ENCODE measurements at regions not wholly inside any gene's neighbourhood (a gene's known extent, or its start where the extent isn't known, plus 50 kb on each side); places are given as distances from the start of the nearest gene placed in this dataset.

DNA sequence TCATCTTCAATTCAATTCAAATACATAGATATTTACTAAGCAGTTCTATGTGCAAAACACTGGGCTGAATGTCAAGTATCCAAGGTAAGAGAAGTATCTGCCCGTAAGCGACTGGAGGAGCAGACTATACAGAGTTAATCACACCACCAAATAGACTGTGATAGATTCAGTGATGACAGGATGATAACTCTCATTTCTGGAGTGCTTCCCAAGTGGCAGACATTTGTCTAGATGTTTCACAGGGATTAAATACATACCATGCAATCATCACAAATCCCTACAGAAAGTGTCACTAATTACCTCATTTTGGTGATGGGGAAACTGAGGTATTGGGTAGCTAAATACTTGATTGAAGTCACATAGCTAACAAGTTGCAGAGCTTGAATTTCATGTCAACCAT lies 508.7 kb upstream of the TENM4 start:
- H3K4me1 ChIP-seq (ENCODE audit: control insufficient read depth in 1 of 2, insufficient read depth in 2 of 2, low read length in 2 of 2), result no peaks in the 10 kb centered on the region
- H3K4me3 ChIP-seq (ENCODE audit: low read depth in 1 of 2, low read length in 2 of 2), result no peak overlapping the region
- no peaks in the 10 kb centered on the region for H3K36me3 ChIP-seq (ENCODE audit: control insufficient read depth in 1 of 2, insufficient read depth in 2 of 2, low read length in 2 of 2)
- no peaks in the 10 kb centered on the region for H3K27me3 ChIP-seq (ENCODE audit: low read depth, low read length)
- no peaks in the 10 kb centered on the region for H3K9me3 ChIP-seq (ENCODE audit: control insufficient read depth in 1 of 2, low read length in 2 of 2)
- no peak overlapping the region for H3K27ac ChIP-seq (ENCODE audit: low read length)

DNA sequence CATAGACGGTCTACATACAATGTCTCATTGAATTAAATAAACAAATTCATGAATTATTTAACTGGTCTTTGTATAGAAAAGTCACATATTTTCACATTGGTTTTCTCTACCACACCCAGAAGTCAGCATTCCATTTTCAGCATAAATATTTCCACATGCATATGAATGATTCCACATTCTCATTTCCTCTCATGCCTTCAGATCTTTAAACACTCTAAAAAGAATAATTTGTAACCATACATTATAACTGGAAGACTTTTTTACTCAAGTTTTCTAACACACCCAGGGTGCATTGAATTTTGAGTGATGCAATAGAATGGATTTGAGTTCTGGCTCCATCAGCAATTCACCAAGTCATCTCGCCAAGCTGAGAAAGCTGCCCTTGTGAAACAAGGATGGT lies 501.8 kb upstream of the TENM4 start:
- Histone ChIP-seq H3K4me1 (ENCODE audit: control insufficient read depth in 1 of 2, insufficient read depth in 2 of 2, low read length in 2 of 2) (no peaks in the 10 kb centered on the region), H3K27me3 (ENCODE audit: low read depth, low read length) (no peaks in the 10 kb centered on the region), H3K36me3 (ENCODE audit: control insufficient read depth in 1 of 2, insufficient read depth in 2 of 2, low read length in 2 of 2) (no peaks in the 10 kb centered on the region), H3K9me3 (ENCODE audit: control insufficient read depth in 1 of 2, low read length in 2 of 2) (no peaks in the 10 kb centered on the region), H3K4me3 (ENCODE audit: low read depth in 1 of 2, low read length in 2 of 2) (no peak overlapping the region), H3K27ac (ENCODE audit: low read length) (no peak overlapping the region)

DNA sequence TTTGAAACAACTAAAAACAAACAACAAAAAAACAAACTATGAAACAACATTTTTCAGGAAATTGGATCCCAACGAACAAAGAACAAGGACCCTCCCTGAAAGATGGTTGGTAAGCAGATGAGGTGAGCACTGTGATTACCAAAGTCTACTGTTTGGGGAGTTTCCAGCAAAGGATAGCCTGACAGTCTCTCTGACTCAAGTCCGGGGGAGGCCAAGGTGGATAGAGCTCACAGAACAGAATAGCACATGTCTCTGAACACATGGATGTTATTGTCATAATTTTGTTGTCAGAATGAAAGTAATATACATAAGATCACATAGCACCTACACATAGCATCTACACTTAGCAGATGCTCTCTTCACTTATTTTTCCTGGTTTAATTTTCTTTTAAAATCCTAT lies 501.3 kb upstream of the TENM4 start:
- H3K9me3 ChIP-seq (ENCODE audit: control insufficient read depth in 1 of 2, low read length in 2 of 2), result no peaks in the 10 kb centered on the region
- no peaks in the 10 kb centered on the region for H3K4me1 ChIP-seq (ENCODE audit: control insufficient read depth in 1 of 2, insufficient read depth in 2 of 2, low read length in 2 of 2)
- no peak overlapping the region for H3K27ac ChIP-seq (ENCODE audit: low read length)
- no peak overlapping the region for H3K4me3 ChIP-seq (ENCODE audit: low read depth in 1 of 2, low read length in 2 of 2)
- no peaks in the 10 kb centered on the region for H3K36me3 ChIP-seq (ENCODE audit: control insufficient read depth in 1 of 2, insufficient read depth in 2 of 2, low read length in 2 of 2)
- no peaks in the 10 kb centered on the region for H3K27me3 ChIP-seq (ENCODE audit: low read depth, low read length)

DNA sequence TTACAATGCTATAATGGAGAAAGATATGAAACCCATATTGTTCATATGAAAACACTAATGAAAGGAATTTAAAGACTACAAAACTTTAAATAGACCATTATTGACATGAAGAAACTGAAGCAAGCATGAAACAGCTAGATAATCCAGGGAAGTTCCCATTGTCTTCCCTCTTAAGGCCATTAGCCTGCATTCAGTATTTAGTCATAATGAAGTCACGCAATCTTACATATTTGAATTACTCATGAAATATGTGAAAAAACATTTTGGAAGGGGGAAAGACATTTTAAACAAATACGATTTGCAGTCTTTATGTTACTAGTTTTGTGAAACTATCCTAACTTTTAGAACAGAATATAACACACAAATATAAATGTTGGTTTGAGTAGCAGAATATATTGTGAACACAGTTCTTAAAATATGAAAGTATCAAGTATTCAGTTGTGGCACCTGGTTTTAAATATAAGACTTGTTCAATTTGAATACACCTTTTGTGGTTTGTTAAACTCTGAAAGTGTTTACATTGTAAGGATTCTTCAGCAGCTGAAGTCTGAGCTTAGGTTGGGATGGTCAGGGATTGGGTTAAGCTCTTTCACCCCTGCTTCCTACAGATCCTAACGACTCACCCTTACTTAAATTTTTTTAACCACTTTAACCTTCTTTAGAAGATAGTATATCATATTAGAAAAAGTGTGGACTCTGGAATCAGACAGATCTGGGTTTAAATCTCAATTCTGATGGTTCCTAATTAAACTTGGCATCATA lies 500.3 kb upstream of the TENM4 start:
- Histone ChIP-seq H3K9me3 (ENCODE audit: control insufficient read depth in 1 of 2, low read length in 2 of 2) (no peaks in the 10 kb centered on the region), H3K36me3 (ENCODE audit: control insufficient read depth in 1 of 2, insufficient read depth in 2 of 2, low read length in 2 of 2) (no peaks in the 10 kb centered on the region), H3K27me3 (ENCODE audit: low read depth, low read length) (no peaks in the 10 kb centered on the region), H3K27ac (ENCODE audit: low read length) (no peak overlapping the region), H3K4me3 (ENCODE audit: low read depth in 1 of 2, low read length in 2 of 2) (no peak overlapping the region), H3K4me1 (ENCODE audit: control insufficient read depth in 1 of 2, insufficient read depth in 2 of 2, low read length in 2 of 2) (no peaks in the 10 kb centered on the region)

DNA sequence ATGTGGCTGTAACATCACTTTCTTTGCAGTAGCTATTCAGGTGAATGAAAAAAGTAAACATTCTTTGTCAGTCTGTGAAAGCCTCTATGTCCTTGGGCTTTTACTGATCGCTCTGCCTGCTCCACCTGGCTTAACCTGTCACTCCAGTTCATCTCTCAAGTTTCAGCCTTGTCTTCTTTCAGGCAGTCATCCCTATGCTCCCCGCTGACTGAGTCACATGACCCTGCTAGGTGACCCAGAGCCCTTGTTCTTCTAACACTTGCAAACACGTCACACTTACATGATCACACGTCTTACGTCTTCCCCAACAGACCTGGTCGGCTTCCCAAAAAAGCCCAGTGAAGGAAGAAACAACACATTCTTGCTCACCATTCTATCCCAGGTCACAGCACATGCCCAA lies 499.3 kb upstream of the TENM4 start:
- Histone ChIP-seq H3K36me3 (ENCODE audit: control insufficient read depth in 1 of 2, insufficient read depth in 2 of 2, low read length in 2 of 2) (no peaks in the 10 kb centered on the region), H3K27ac (ENCODE audit: low read length) (no peak overlapping the region), H3K4me1 (ENCODE audit: control insufficient read depth in 1 of 2, insufficient read depth in 2 of 2, low read length in 2 of 2) (no peaks in the 10 kb centered on the region), H3K9me3 (ENCODE audit: control insufficient read depth in 1 of 2, low read length in 2 of 2) (no peaks in the 10 kb centered on the region), H3K27me3 (ENCODE audit: low read depth, low read length) (no peaks in the 10 kb centered on the region), H3K4me3 (ENCODE audit: low read depth in 1 of 2, low read length in 2 of 2) (no peak overlapping the region)

DNA sequence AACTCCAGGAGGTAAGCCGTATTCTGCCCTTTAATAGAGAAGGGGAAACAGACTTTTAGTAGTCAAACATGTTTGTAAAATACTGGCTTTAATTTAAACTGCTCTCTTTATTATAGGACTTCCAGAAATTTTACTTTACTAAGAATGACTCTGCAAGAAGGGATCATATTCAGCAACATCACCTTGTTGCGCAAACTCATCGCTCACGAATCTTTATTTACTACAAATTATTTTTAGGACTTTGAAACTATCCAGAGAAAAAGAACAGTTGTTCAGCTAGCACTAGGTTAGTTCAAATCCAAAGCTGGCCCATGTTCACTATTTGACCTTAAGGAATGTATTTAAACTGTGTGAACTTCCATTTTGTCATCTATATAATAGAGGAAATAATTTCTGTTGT lies 498.3 kb upstream of the TENM4 start:
- Histone ChIP-seq H3K4me3 (ENCODE audit: low read depth in 1 of 2, low read length in 2 of 2) (no peak overlapping the region), H3K36me3 (ENCODE audit: control insufficient read depth in 1 of 2, insufficient read depth in 2 of 2, low read length in 2 of 2) (no peaks in the 10 kb centered on the region)

DNA sequence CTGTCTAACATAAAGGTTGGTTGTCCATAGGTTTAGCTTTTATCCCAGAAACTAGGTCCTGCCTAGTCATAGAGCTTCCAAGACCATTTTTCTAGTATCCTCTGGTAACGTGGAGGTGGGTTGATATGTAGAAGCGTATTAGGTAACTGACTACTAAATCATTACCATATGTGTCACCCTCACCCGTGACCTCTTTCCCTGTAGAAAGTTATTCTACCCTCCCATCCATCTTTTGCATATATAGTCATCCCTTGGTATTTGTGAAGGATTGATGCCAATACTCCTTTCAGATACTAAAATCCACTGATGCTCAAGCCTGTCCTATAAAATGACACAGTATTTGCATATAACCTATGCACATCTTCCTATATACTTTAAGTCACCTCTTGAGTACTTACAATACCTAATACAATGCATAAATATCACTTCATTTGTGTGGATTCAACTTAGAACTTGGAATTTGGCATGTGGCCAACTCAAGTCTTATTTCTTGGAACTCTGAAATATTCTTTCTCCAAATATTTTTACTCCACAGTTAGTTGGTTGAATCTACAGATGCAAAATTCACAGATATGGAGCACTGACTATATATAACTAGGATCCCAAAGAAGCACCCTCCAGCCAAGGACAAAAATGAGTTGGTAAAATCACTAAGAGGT lies 497.0 kb upstream of the TENM4 start:
- Histone ChIP-seq H3K36me3 (ENCODE audit: control insufficient read depth in 1 of 2, insufficient read depth in 2 of 2, low read length in 2 of 2) (no peaks in the 10 kb centered on the region), H3K9me3 (ENCODE audit: control insufficient read depth in 1 of 2, low read length in 2 of 2) (no peaks in the 10 kb centered on the region), H3K4me3 (ENCODE audit: low read depth in 1 of 2, low read length in 2 of 2) (no peak overlapping the region), H3K27me3 (ENCODE audit: low read depth, low read length) (no peaks in the 10 kb centered on the region), H3K4me1 (ENCODE audit: control insufficient read depth in 1 of 2, insufficient read depth in 2 of 2, low read length in 2 of 2) (no peaks in the 10 kb centered on the region), H3K27ac (ENCODE audit: low read length) (no peak overlapping the region)

More for the DNA sequence above, 498.3 kb upstream of the TENM4 start:
- Histone ChIP-seq H3K27ac (ENCODE audit: low read length) (no peak overlapping the region), H3K27me3 (ENCODE audit: low read depth, low read length) (no peaks in the 10 kb centered on the region), H3K9me3 (ENCODE audit: control insufficient read depth in 1 of 2, low read length in 2 of 2) (no peaks in the 10 kb centered on the region), H3K4me1 (ENCODE audit: control insufficient read depth in 1 of 2, insufficient read depth in 2 of 2, low read length in 2 of 2) (no peaks in the 10 kb centered on the region)

DNA sequence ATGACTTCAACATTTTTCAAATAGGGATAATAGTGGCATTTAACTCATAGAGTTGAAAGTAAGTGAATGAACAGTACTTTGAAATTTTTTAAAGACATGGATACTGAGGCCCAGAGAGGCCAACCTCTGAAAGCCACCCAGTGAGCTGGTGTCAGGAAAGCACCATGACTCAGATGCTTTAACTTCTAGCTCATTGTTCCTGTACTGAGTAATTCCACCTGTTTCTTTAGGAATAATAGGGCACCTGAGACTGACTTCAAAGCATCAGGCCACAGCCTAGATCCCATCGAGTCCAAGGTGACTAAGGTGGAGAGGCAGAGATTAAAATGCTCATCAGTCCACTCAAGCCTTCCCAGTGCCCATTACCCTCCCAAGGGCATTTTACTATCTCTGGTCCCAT lies 491.8 kb upstream of the TENM4 start:
- Histone ChIP-seq H3K27ac (ENCODE audit: low read length) (no peak overlapping the region), H3K9me3 (ENCODE audit: control insufficient read depth in 1 of 2, low read length in 2 of 2) (no peaks in the 10 kb centered on the region), H3K4me1 (ENCODE audit: control insufficient read depth in 1 of 2, insufficient read depth in 2 of 2, low read length in 2 of 2) (no peaks in the 10 kb centered on the region), H3K4me3 (ENCODE audit: low read depth in 1 of 2, low read length in 2 of 2) (no peak overlapping the region), H3K36me3 (ENCODE audit: control insufficient read depth in 1 of 2, insufficient read depth in 2 of 2, low read length in 2 of 2) (no peaks in the 10 kb centered on the region), H3K27me3 (ENCODE audit: low read depth, low read length) (no peaks in the 10 kb centered on the region)

DNA sequence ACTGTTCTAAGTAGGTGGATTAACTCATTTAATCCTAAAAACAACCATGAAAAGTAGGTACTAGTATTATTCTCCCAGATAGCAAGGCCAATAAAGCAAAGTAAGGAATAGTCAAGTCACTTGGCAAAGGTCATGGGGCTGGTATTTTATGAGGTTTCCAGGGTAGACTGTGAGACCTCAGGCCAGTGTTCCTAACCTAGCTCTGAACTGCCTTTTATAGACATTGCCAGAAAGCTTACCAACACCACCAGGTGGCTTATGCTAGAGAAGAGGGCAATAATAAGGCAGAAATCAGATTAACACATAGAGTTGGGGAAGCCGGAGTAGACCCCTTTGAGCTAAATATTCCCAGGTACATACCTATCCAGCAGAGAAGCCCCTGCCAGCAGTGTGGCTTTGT lies 490.9 kb upstream of the TENM4 start:
- no peak overlapping the region for H3K4me3 ChIP-seq (ENCODE audit: low read depth in 1 of 2, low read length in 2 of 2)
- H3K36me3 ChIP-seq (ENCODE audit: control insufficient read depth in 1 of 2, insufficient read depth in 2 of 2, low read length in 2 of 2), result no peaks in the 10 kb centered on the region
- H3K27ac ChIP-seq (ENCODE audit: low read length), result no peak overlapping the region
- no peaks in the 10 kb centered on the region for H3K4me1 ChIP-seq (ENCODE audit: control insufficient read depth in 1 of 2, insufficient read depth in 2 of 2, low read length in 2 of 2)
- H3K27me3 ChIP-seq (ENCODE audit: low read depth, low read length), result no peaks in the 10 kb centered on the region
- no peaks in the 10 kb centered on the region for H3K9me3 ChIP-seq (ENCODE audit: control insufficient read depth in 1 of 2, low read length in 2 of 2)

DNA sequence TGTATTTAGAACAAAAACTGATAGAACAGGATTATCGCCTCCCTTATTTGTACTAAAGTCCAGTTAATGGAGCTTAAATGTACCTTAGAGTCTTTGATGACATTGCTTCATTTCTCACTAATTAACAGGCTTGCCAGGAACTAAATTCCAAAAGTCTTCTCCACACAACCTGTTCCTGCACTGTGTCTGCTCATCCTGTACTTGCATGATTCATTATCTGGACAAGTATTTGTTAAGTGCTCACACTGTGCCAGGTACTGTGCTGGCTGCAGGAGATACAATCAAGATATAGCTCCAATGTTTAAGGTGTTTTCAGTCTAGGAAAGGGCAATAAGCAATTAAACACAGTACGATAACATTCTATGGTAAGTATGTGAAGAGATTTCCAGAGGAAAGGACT lies 485.9 kb upstream of the TENM4 start:
- Histone ChIP-seq H3K9me3 (ENCODE audit: control insufficient read depth in 1 of 2, low read length in 2 of 2) (no peaks in the 10 kb centered on the region), H3K27me3 (ENCODE audit: low read depth, low read length) (no peaks in the 10 kb centered on the region), H3K4me1 (ENCODE audit: control insufficient read depth in 1 of 2, insufficient read depth in 2 of 2, low read length in 2 of 2) (no peaks in the 10 kb centered on the region), H3K27ac (ENCODE audit: low read length) (no peak overlapping the region), H3K36me3 (ENCODE audit: control insufficient read depth in 1 of 2, insufficient read depth in 2 of 2, low read length in 2 of 2) (no peaks in the 10 kb centered on the region), H3K4me3 (ENCODE audit: low read depth in 1 of 2, low read length in 2 of 2) (no peak overlapping the region)

DNA sequence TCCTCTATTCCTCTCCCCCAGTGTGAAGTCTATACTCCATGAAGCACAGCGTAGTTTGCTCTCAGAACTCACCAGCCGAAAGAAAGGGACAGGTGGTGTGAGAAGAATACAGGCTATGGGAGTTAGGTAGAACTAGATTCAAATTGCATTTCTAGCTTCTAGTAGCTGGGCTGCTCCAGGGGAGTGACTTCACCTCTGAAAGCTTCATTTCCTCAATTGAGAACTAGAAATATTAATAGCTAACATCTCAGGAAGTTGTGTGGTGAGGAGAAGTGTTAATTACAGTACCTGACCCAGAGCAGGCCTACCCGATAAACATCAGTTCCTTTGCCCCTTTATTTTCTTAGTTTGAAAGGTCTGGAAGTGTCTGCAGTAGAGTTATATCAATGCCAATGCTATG lies 484.7 kb upstream of the TENM4 start:
- Histone ChIP-seq H3K4me1 (ENCODE audit: control insufficient read depth in 1 of 2, insufficient read depth in 2 of 2, low read length in 2 of 2) (no peaks in the 10 kb centered on the region), H3K9me3 (ENCODE audit: control insufficient read depth in 1 of 2, low read length in 2 of 2) (no peaks in the 10 kb centered on the region), H3K27me3 (ENCODE audit: low read depth, low read length) (no peaks in the 10 kb centered on the region), H3K27ac (ENCODE audit: low read length) (no peak overlapping the region), H3K4me3 (ENCODE audit: low read depth in 1 of 2, low read length in 2 of 2) (no peak overlapping the region), H3K36me3 (ENCODE audit: control insufficient read depth in 1 of 2, insufficient read depth in 2 of 2, low read length in 2 of 2) (no peaks in the 10 kb centered on the region)

DNA sequence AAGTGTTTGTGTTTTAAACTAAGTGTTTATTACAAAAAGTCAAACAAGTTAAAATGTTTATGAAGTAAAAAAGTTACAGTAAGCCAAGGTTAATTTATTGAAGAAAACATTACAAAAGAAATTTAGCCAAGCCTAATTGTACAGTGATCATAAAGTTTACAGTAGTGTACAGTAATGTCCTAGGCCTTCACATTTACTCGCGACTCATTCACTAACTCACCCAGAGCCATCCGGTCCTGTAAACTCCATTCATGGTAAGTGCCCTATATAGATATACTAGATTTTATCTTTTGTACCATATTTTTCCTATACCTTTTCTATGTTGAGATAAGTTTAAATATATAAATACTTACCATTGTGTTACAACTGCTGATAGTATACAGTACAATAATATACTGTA lies 481.8 kb upstream of the TENM4 start:
- no peak overlapping the region for H3K27ac ChIP-seq (ENCODE audit: low read length)
- no peaks in the 10 kb centered on the region for H3K36me3 ChIP-seq (ENCODE audit: control insufficient read depth in 1 of 2, insufficient read depth in 2 of 2, low read length in 2 of 2)
- no peaks in the 10 kb centered on the region for H3K4me1 ChIP-seq (ENCODE audit: control insufficient read depth in 1 of 2, insufficient read depth in 2 of 2, low read length in 2 of 2)
- H3K9me3 ChIP-seq (ENCODE audit: control insufficient read depth in 1 of 2, low read length in 2 of 2), result no peaks in the 10 kb centered on the region
- H3K27me3 ChIP-seq (ENCODE audit: low read depth, low read length), result no peaks in the 10 kb centered on the region
- H3K4me3 ChIP-seq (ENCODE audit: low read depth in 1 of 2, low read length in 2 of 2), result no peak overlapping the region

Measured in muscle layer of duodenum (tissue), 2 donors.